ENCODE measurements at regions not wholly inside any gene's neighbourhood (a gene's known extent, or its start where the extent isn't known, plus 50 kb on each side); places are given as distances from the start of the nearest gene placed in this dataset.
A peak's percentile ranks its signal among the peaks of the same experiment; 100 is the strongest.

- H3K9me3 Mint-ChIP-seq = no peaks in the 10 kb centered on the region
- no peak for DNase-seq (ENCODE audit: low spot score)
- H3K27me3 Mint-ChIP-seq (ENCODE audit: low read depth) = no peaks in the 10 kb centered on the region
- peaks cover 64% of the 10 kb centered on the region for H3K4me1 Mint-ChIP-seq (ENCODE audit: low read depth)
- peak overlapping the region; percentile 75 for H3K27ac Mint-ChIP-seq
- no peaks in the 10 kb centered on the region for H3K36me3 Mint-ChIP-seq (ENCODE audit: low read depth)
- H3K4me3 Mint-ChIP-seq = peak overlapping the region; percentile 59
These were observed 60.1 kb upstream of the TAGAP start for GRCh38 chr6:159104931-159105330.

GRCh38 chr6:159104163-159104925, 59.6 kb upstream of the TAGAP start:
- peak overlapping the region; percentile 75 for H3K27ac Mint-ChIP-seq
- H3K9me3 Mint-ChIP-seq = no peaks in the 10 kb centered on the region
- no peaks in the 10 kb centered on the region for H3K27me3 Mint-ChIP-seq (ENCODE audit: low read depth)
- H3K4me1 Mint-ChIP-seq (ENCODE audit: low read depth) = peaks cover 62% of the 10 kb centered on the region
- H3K36me3 Mint-ChIP-seq (ENCODE audit: low read depth) = no peaks in the 10 kb centered on the region
- DNase-seq (ENCODE audit: low spot score) = peak; percentile 65
- H3K4me3 Mint-ChIP-seq = peak overlapping the region; percentile 59

GRCh38 chr6:159103396-159104162, 58.8 kb upstream of the TAGAP start:
- Mint-ChIP-seq H3K9me3 (no peaks in the 10 kb centered on the region), H3K27me3 (ENCODE audit: low read depth) (no peaks in the 10 kb centered on the region), H3K4me1 (ENCODE audit: low read depth) (peaks cover 67% of the 10 kb centered on the region), H3K27ac (peak overlapping the region; percentile 41), H3K4me3 (no peak overlapping the region), H3K36me3 (ENCODE audit: low read depth) (no peaks in the 10 kb centered on the region)
- DNase-seq (ENCODE audit: low spot score) = no peak

DNA sequence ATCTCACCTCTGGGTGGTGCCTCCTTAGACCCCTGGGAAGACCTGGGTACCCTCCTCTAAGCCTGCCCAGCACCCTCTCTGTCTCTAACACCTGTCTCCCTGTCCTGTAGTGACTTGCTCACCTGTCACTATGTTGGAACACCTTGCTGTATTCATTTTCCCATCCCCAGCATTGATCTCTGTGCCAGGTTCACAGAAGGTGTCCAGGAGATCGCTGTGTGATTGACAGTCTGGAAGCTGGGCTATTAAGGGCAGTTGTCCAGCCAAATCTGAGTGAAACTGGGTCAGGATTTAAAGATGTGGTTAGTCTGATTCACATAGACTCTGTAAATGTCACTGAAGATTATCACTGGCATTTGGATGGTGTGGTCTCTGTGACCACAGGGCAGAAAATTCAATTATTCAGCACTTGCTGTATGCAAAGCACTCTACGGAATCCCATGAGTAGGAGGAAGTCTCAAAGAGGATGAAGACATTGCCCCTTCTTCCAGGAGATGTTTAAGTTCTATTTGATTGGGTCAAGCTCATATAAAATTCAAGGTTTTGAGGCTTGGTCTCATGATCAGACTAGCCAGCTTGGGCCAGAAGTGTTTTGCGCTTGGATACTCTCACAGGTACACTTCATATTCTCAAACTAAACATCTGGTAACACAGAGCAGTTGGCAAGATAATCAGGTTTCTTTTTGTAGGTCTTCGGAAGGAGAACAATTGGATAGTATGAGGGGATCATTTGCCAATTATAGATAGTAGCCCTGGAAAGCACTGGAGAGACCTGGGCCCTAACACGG, 57.8 kb upstream of the TAGAP start:
- Mint-ChIP-seq H3K4me1 (ENCODE audit: low read depth) (peaks cover 64% of the 10 kb centered on the region), H3K9me3 (no peaks in the 10 kb centered on the region), H3K36me3 (ENCODE audit: low read depth) (no peaks in the 10 kb centered on the region), H3K27me3 (ENCODE audit: low read depth) (no peaks in the 10 kb centered on the region), H3K4me3 (no peak overlapping the region), H3K27ac (no peak overlapping the region)
- no peak for DNase-seq (ENCODE audit: low spot score)

DNA sequence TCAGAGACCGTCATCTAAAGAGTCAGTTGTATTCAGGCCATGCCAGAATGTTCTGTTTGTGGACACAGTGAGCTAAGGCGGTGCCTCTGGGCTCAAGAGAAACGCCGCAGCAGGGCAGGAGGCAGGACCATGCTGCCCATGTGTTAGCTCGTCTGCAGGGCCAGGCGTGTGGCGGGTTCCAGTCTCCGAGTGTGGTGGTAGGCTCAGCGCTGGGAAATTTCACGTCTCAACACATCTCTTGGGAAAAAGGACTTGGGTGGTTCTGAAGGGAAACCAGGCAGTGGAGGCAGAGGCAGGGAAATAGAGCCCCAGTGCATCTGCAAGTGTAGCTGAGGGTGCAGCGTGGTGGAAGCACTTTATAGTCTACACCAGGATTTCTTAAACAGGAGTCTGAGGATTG, 56.9 kb upstream of the TAGAP start:
- DNase-seq (ENCODE audit: low spot score) = no peak
- H3K9me3 Mint-ChIP-seq = no peaks in the 10 kb centered on the region
- H3K36me3 Mint-ChIP-seq (ENCODE audit: low read depth) = no peaks in the 10 kb centered on the region
- H3K27ac Mint-ChIP-seq = no peak overlapping the region
- no peak overlapping the region for H3K4me3 Mint-ChIP-seq
- no peaks in the 10 kb centered on the region for H3K27me3 Mint-ChIP-seq (ENCODE audit: low read depth)
- H3K4me1 Mint-ChIP-seq (ENCODE audit: low read depth) = peaks cover 61% of the 10 kb centered on the region

GRCh38 chr6:159100395-159101182, 55.8 kb upstream of the TAGAP start:
- Mint-ChIP-seq H3K4me1 (ENCODE audit: low read depth) (peaks cover 51% of the 10 kb centered on the region), H3K4me3 (no peak overlapping the region), H3K36me3 (ENCODE audit: low read depth) (no peaks in the 10 kb centered on the region), H3K27ac (peak overlapping the region; percentile 32), H3K9me3 (no peaks in the 10 kb centered on the region), H3K27me3 (ENCODE audit: low read depth) (no peaks in the 10 kb centered on the region)
- no peak for DNase-seq (ENCODE audit: low spot score)

- peaks cover 52% of the 10 kb centered on the region for H3K4me1 Mint-ChIP-seq (ENCODE audit: low read depth)
- no peaks in the 10 kb centered on the region for H3K9me3 Mint-ChIP-seq
- no peak overlapping the region for H3K4me3 Mint-ChIP-seq
- H3K27me3 Mint-ChIP-seq (ENCODE audit: low read depth) = no peaks in the 10 kb centered on the region
- H3K36me3 Mint-ChIP-seq (ENCODE audit: low read depth) = no peaks in the 10 kb centered on the region
- DNase-seq (ENCODE audit: low spot score) = no peak
- peak overlapping the region; percentile 32 for H3K27ac Mint-ChIP-seq
These were observed 55.2 kb upstream of the TAGAP start for GRCh38 chr6:159099961-159100360.

DNA sequence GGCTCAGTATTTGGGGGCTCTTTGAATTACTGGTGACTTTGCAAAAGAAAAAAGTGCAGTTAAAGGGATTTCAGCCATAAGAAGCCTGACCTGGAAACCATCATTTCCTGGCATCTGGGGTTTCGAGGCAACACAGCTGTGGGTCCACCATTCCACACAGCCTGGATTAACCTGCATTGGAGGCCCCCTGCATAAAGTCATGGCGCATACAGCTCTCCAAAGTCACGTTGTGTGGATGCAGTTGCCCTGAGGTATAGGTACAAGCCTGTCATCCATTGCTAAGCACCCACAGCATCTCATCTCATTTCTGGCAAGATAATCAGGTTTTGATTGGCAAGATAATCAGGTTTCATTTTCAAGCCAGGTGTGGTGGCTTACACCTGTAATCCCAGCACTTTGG, 54.5 kb upstream of the TAGAP start:
- peak overlapping the region; percentile 93 for H3K27ac Mint-ChIP-seq
- no peaks in the 10 kb centered on the region for H3K36me3 Mint-ChIP-seq (ENCODE audit: low read depth)
- peaks cover 52% of the 10 kb centered on the region for H3K4me1 Mint-ChIP-seq (ENCODE audit: low read depth)
- H3K27me3 Mint-ChIP-seq (ENCODE audit: low read depth) = no peaks in the 10 kb centered on the region
- no peak for DNase-seq (ENCODE audit: low spot score)
- H3K9me3 Mint-ChIP-seq = no peaks in the 10 kb centered on the region
- peak overlapping the region; percentile 67 for H3K4me3 Mint-ChIP-seq

DNA sequence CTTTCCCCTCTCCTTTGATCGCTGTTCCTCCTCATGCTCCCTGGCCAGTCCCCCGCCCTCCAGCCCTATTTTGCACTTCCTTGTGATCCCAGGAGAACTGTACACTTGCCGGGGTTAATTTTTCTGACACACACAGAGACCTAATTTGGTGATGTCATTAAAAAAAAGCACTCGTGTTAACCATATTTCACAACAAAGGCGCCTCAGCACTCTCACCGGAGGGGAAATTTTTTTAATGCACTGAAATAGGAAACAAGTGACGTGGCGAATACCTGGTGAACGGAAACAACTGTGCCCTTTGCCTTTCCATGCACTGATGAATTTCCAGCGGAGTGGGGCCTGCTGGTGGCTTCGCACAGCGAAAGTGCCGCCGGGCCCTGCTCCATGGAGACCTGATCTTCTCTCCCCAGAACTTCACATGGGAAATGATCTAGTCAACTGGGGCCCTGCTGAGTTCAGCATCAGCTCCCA, 53.9 kb upstream of the TAGAP start:
- Mint-ChIP-seq H3K4me1 (ENCODE audit: low read depth) (peaks cover 53% of the 10 kb centered on the region), H3K4me3 (peak overlapping the region; percentile 67), H3K36me3 (ENCODE audit: low read depth) (no peaks in the 10 kb centered on the region), H3K9me3 (no peaks in the 10 kb centered on the region), H3K27me3 (ENCODE audit: low read depth) (no peaks in the 10 kb centered on the region), H3K27ac (peak overlapping the region; percentile 93)
- peak; percentile 62 for DNase-seq (ENCODE audit: low spot score)

GRCh38 chr6:159097256-159097655, 52.5 kb upstream of the TAGAP start:
- Mint-ChIP-seq H3K9me3 (no peaks in the 10 kb centered on the region), H3K4me3 (no peak overlapping the region), H3K4me1 (ENCODE audit: low read depth) (peaks cover 51% of the 10 kb centered on the region), H3K36me3 (ENCODE audit: low read depth) (no peaks in the 10 kb centered on the region), H3K27ac (no peak overlapping the region), H3K27me3 (ENCODE audit: low read depth) (no peaks in the 10 kb centered on the region)
- peak; percentile 58 for DNase-seq (ENCODE audit: low spot score)

DNA sequence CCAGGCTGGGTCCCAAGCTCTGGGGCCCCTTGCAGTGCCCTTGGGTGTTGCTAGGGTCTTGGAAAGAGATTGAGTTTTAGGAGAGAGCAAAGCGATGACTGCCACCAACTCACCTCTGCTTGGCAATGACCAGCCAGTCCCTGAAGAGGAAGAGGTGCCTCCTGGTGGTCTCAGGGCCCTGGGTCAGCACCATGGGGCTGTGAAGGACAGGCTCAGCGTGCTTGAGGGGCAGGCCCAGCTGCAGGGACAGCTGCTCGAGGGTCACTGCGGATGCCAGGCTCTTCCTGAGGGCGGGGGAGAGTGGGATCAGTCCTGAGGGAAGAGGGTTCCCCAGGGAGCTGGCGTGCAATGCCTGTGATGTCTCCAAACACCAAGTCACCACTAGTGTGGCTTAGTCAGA, 50.8 kb upstream of the TAGAP start:
- no peak for DNase-seq (ENCODE audit: low spot score)
- no peak overlapping the region for H3K27ac Mint-ChIP-seq
- no peaks in the 10 kb centered on the region for H3K36me3 Mint-ChIP-seq (ENCODE audit: low read depth)
- peaks cover 3% of the 10 kb centered on the region for H3K27me3 Mint-ChIP-seq (ENCODE audit: low read depth)
- H3K4me3 Mint-ChIP-seq = no peak overlapping the region
- H3K4me1 Mint-ChIP-seq (ENCODE audit: low read depth) = peaks cover 50% of the 10 kb centered on the region
- H3K9me3 Mint-ChIP-seq = no peaks in the 10 kb centered on the region

GRCh38 chr6:159094444-159095252, 49.9 kb upstream of the TAGAP start:
- Mint-ChIP-seq H3K27me3 (ENCODE audit: low read depth) (peaks cover 3% of the 10 kb centered on the region), H3K27ac (peak overlapping the region; percentile 73), H3K9me3 (no peaks in the 10 kb centered on the region), H3K4me1 (ENCODE audit: low read depth) (peaks cover 41% of the 10 kb centered on the region), H3K4me3 (peak overlapping the region; percentile 55), H3K36me3 (ENCODE audit: low read depth) (no peaks in the 10 kb centered on the region)
- DNase-seq (ENCODE audit: low spot score) = peak; percentile 46
